ENCODE measurements at regions not wholly inside any gene's neighbourhood (a gene's known extent, or its start where the extent isn't known, plus 50 kb on each side); places are given as distances from the start of the nearest gene placed in this dataset.

DNA sequence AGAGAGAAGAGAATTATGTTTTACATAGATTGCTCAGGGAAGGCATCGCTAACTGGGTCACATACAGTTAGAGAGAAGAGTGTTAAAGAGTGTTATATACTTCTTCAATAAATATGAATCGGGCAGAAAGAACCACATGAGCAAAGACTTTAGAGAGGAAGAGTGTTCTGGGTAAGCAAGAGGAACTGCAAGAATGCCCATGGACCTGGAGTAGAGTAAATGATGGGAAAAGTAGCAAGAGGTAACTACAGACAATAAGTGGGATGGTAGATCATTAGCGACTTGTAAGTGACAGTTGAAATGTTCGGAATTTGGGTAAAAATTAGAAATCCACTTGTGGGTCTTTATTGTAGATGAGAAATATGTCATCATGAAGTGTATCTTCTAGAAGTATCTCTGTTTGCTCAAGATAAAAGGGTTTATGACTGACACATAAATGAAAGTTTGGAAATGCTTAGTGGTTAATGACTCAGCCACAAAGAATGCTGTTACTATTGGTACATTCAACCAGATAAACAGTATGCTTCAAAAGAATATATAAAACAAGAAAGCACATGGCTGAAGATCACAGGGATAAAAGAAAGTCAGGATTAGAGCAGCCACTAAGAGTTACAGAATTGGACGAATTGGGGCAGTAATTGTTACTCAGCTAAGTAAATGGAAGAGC is 229.3 kb downstream of the CASP12 start:
- H3K27ac ChIP-seq = no peak overlapping the region
- TF ChIP-seq, protein P1, sequence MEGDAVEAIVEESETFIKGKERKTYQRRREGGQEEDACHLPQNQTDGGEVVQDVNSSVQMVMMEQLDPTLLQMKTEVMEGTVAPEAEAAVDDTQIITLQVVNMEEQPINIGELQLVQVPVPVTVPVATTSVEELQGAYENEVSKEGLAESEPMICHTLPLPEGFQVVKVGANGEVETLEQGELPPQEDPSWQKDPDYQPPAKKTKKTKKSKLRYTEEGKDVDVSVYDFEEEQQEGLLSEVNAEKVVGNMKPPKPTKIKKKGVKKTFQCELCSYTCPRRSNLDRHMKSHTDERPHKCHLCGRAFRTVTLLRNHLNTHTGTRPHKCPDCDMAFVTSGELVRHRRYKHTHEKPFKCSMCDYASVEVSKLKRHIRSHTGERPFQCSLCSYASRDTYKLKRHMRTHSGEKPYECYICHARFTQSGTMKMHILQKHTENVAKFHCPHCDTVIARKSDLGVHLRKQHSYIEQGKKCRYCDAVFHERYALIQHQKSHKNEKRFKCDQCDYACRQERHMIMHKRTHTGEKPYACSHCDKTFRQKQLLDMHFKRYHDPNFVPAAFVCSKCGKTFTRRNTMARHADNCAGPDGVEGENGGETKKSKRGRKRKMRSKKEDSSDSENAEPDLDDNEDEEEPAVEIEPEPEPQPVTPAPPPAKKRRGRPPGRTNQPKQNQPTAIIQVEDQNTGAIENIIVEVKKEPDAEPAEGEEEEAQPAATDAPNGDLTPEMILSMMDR (conservative IDR thresholded peaks at IDR 0.05) = no peak

DNA sequence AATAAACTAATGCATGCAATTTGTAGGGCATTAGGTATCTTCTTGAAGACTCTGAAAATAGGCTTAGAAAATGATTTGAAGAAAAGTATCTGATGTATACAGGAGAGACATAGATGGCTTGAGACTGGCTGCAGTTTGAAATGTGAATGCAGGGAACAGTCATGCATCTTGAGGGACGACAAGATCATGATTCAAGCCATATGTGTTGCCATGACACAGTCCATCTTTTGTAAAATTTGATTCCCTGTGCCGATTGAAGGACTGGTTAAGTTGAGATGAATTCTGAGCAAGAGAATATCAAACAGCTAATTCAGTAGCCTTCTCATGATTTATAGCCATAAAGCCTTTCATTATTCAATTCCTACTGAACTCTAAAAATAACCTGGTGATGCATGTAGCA is 231.6 kb downstream of the CASP12 start:
- TF ChIP-seq, protein P1 (conservative IDR thresholded peaks at IDR 0.05) = no peak
- H3K27ac ChIP-seq = no peak overlapping the region

DNA sequence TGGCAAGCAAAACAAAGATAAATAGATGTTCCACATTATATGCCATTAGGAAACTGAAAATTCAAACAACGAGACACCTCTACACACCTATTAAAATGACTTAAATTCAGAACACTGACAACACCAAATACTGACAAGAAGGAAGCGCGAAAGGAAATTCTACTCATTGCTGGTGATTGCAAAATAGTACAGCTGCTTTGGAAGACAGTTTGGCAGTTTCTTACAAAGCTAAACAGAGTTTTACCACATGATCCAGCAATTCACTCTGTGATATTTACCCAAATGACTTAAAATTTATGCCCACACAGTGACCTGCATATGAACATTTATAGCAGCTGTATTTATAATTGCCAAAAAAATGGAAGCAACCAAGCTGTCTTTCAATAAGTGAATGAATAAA is 232.6 kb downstream of the CASP12 start:
- H3K27ac ChIP-seq = no peak overlapping the region
- TF ChIP-seq, protein P1 (conservative IDR thresholded peaks at IDR 0.05) = no peak

DNA sequence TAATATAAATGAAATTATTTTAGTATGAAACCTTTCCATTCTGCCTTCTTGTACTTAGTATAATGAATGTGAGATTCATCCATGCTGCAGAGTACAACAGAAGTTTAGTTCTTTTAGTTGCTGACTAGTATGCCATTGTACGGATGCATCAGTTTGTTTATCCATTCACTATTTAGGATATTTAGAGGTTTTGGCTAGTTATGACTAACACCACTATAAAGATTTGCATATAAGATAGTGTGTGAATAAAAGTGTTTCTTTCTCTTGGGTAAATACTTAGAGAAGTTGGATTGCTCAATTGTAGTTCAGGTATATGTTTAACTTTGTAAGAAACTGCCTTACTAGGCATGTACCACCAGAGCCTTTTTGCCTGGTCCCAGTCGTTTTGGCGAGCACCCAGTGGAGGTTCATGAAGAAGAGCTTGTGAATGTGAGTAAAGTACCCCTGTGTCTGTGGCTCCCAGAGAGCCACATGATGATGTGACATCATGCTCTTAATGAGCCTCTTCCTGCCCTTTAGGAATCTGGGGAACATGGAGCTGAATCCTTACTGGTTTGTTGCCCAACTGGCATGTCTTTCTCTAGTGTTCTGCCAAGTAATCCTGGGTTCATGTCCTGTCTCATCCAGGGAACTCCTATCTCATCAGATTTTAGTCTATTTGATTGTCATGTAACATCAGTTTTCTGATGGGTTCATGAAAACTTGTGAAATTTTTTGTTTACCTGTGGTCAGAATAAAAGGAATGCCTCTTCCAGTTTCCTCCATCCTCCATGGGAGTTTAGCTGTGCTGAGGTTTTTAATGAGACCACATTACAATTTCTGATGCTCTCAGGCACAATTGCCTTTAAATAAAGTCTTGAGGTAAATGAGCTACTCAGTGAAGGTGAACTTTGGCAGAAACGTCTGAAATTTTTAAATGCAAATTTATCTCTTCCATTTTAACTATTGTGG is 234.8 kb downstream of the CASP12 start:
- H3K27ac ChIP-seq = no peak overlapping the region
- TF ChIP-seq, protein P1 (conservative IDR thresholded peaks at IDR 0.05) = no peak

DNA sequence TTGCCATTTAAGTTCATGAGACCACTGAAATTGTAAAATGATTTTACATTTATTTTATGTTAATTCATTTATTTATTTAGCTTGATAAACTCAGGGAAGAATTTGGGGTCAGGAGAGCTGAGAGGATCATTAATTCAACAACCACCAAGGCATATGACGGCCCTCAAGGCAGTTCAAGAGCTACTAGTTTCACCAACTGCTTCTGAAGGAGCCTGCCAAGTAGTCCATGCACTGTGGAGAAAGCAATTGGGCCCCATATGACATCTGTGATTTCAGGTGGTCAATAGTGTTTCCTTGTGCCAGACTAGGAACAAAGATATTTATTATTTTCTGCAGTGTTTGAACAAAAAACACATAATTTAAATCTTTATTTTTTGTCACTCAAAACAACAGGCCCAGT is 236.4 kb downstream of the CASP12 start:
- TF ChIP-seq, protein P1 (conservative IDR thresholded peaks at IDR 0.05) = no peak
- H3K27ac ChIP-seq = no peak overlapping the region

DNA sequence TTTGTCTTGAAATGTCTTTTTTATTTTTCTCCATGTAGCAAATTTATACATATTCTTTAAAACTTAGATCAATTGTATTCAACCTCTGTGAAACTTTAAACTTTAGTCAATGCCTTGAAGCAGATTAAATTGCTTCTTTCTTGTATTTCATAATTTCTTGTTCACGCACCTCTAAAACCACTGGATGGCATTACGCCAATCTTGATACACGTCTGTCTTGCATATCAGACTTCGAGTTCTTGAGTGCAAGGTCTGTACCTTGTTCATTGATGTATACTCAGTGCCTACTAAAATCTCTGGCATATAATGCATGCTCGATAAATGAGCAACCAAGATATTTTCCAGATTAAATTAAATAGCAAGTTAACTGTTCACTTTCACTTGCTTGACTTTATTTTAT is 236.8 kb downstream of the CASP12 start:
- no peak overlapping the region for H3K27ac ChIP-seq
- TF ChIP-seq, protein P1 (conservative IDR thresholded peaks at IDR 0.05) = no peak

DNA sequence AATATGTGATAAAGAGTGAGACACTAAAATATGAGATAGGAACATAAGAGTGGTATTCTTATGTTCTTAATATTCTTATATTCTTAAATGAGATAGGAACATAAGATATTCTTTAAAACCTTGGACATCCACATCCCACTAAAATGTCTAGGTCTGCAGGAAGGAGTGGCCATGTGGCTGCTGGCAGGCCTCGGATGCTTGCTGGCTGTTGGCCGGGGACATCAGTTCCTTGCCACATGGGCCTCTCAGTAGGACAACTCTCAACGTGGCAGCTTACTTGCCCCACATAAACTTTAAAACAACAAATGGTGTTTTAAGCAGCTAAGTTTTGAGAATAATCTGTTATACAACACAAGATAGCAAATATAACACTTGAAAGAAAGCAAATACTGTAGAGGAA is 240.1 kb downstream of the CASP12 start:
- TF ChIP-seq, protein P1 (conservative IDR thresholded peaks at IDR 0.05) = no peak
- no peak overlapping the region for H3K27ac ChIP-seq

Data from VCaP (cell line).